ENCODE measurements at regions not wholly inside any gene's neighbourhood (a gene's known extent, or its start where the extent isn't known, plus 50 kb on each side); places are given as distances from the start of the nearest gene placed in this dataset.

- intact Hi-C loops (cut with DNase I), result no loop called here
These were observed 571.6 kb upstream of the JAG1 start for GRCh38 chr20:11245431-11245830.

GRCh38 chr20:11246251-11246775 is 572.5 kb upstream of the JAG1 start:
- H3K27me3 ChIP-seq, result no peaks in the 10 kb centered on the region
- TF ChIP-seq POLR2AphosphoS5 (IDR thresholded peaks at IDR 0.05) (no peak), POLR2A (IDR thresholded peaks at IDR 0.05; ENCODE audit: low read depth) (no peak), EP300 (IDR thresholded peaks at IDR 0.05) (no peak), CTCF (IDR thresholded peaks at IDR 0.05) (no peak)
- no peaks in the 10 kb centered on the region for H3K4me1 ChIP-seq
- H3K4me3 ChIP-seq, result no peak overlapping the region
- intact Hi-C loops (cut with DNase I), result no loop called here
- DNase-seq (ENCODE audit: extremely low spot score), result no peak
- WGBS, result 87% methylated on average over 5 of the region's 5 CpGs
- no peaks in the 10 kb centered on the region for H3K9me3 ChIP-seq
- H3K27ac ChIP-seq (replicated peaks in 1 of 4), result no peak overlapping the region
- no peaks in the 10 kb centered on the region for H3K36me3 ChIP-seq

More at GRCh38 chr20:11245431-11245830, 571.6 kb upstream of the JAG1 start:
- Histone ChIP-seq H3K27ac (replicated peaks in 1 of 4) (no peak overlapping the region), H3K4me1 (no peaks in the 10 kb centered on the region), H3K36me3 (no peaks in the 10 kb centered on the region), H3K9me3 (no peaks in the 10 kb centered on the region), H3K4me3 (no peak overlapping the region), H3K27me3 (no peaks in the 10 kb centered on the region)
- TF ChIP-seq POLR2A (IDR thresholded peaks at IDR 0.05; ENCODE audit: low read depth) (no peak), CTCF (IDR thresholded peaks at IDR 0.05) (no peak), EP300 (IDR thresholded peaks at IDR 0.05) (no peak), POLR2AphosphoS5 (IDR thresholded peaks at IDR 0.05) (no peak)
- DNase-seq (ENCODE audit: extremely low spot score), result no peak

GRCh38 chr20:11247046-11248010 is 573.5 kb upstream of the JAG1 start:
- H3K9me3 ChIP-seq, result no peaks in the 10 kb centered on the region
- no peak overlapping the region for H3K27ac ChIP-seq (replicated peaks in 1 of 4)
- intact Hi-C loops (cut with DNase I), result no loop called here
- 77% methylated on average over 11 of the region's 11 CpGs for WGBS
- H3K27me3 ChIP-seq, result no peaks in the 10 kb centered on the region
- no peak overlapping the region for H3K4me3 ChIP-seq
- TF ChIP-seq POLR2AphosphoS5 (IDR thresholded peaks at IDR 0.05) (no peak), POLR2A (IDR thresholded peaks at IDR 0.05; ENCODE audit: low read depth) (no peak), CTCF (IDR thresholded peaks at IDR 0.05) (no peak)
- H3K36me3 ChIP-seq, result no peaks in the 10 kb centered on the region
- no peak for DNase-seq (ENCODE audit: extremely low spot score)
- no peaks in the 10 kb centered on the region for H3K4me1 ChIP-seq

- intact Hi-C loops (cut with DNase I), result no loop called here
- DNase-seq (ENCODE audit: extremely low spot score), result no peak
- Histone ChIP-seq H3K4me3 (no peak overlapping the region), H3K27me3 (no peaks in the 10 kb centered on the region), H3K27ac (replicated peaks in 1 of 4) (no peak overlapping the region), H3K4me1 (no peaks in the 10 kb centered on the region), H3K36me3 (no peaks in the 10 kb centered on the region), H3K9me3 (no peaks in the 10 kb centered on the region)
- 78% methylated on average over 3 of the region's 3 CpGs for WGBS
- TF ChIP-seq EP300 (IDR thresholded peaks at IDR 0.05), result no peak
- no peak for TF ChIP-seq CTCF (IDR thresholded peaks at IDR 0.05)
- no peak for TF ChIP-seq POLR2AphosphoS5 (IDR thresholded peaks at IDR 0.05)
- TF ChIP-seq POLR2A (IDR thresholded peaks at IDR 0.05; ENCODE audit: low read depth), result no peak
These were observed 574.2 kb upstream of the JAG1 start for GRCh38 chr20:11248011-11248409.
